SJCRH30 (cell line): ENCODE measurements at regions not wholly inside any gene's neighbourhood (a gene's known extent, or its start where the extent isn't known, plus 50 kb on each side); places are given as distances from the start of the nearest gene placed in this dataset.
A peak's percentile ranks its signal among the peaks of the same experiment; 100 is the strongest.
"Not testable (repeated sequence)": the region's sequence is repeated elsewhere in the genome, so short reads cannot be mapped to it uniquely, and the experiment has no call there.

Experiments
- DNase-seq, 2 experiments: peaks; one replicate each; pipeline ENCODE4 v3.0.0-alpha.2; 2015 to 2020
- H3K27ac ChIP-seq: fragments of 250-450 bp; sonication (Bioruptor Pico); 2 replicates; pipeline ENCODE4 v1.5.1; 2020; ENCODE audit warnings: mild to moderate bottlenecking, moderate library complexity
- H3K27me3 ChIP-seq: fragments of 250-450 bp; sonication (Bioruptor Pico); 2 replicates; pipeline ENCODE4 v1.5.1; 2020; ENCODE audit warnings: mild to moderate bottlenecking, moderate library complexity
- H3K36me3 ChIP-seq: fragments of 250-450 bp; sonication (Bioruptor Pico); 2 replicates; pipeline ENCODE4 v1.5.1; 2020; ENCODE audit warnings: mild to moderate bottlenecking, moderate library complexity
- H3K4me1 ChIP-seq: fragments of 250-450 bp; sonication (Bioruptor Pico); 2 replicates; pipeline ENCODE4 v1.5.1; 2020; ENCODE audit warnings: mild to moderate bottlenecking, moderate library complexity
- H3K4me3 ChIP-seq: fragments of 250-450 bp; sonication (Bioruptor Pico); 2 replicates; pipeline ENCODE4 v1.5.1; 2020; ENCODE audit warnings: mild to moderate bottlenecking, moderate library complexity
- H3K9me3 ChIP-seq: fragments of 250-450 bp; sonication (Bioruptor Pico); replicated peaks from 2 replicates; pipeline ENCODE4 v1.5.1; 2020; ENCODE audit warnings: mild to moderate bottlenecking, moderate library complexity

GRCh38 chr5:84885485-84886258 lies 501.0 kb upstream of the EDIL3 start:
- no peaks in the 10 kb centered on the region for H3K9me3 ChIP-seq
- H3K36me3 ChIP-seq = no peaks in the 10 kb centered on the region
- no peaks in the 10 kb centered on the region for H3K4me1 ChIP-seq
- H3K27ac ChIP-seq = no peak overlapping the region
- DNase-seq = no peak
- H3K4me3 ChIP-seq = no peak overlapping the region
- no peaks in the 10 kb centered on the region for H3K27me3 ChIP-seq

GRCh38 chr5:84881737-84882136 lies 497.1 kb upstream of the EDIL3 start:
- Histone ChIP-seq H3K4me3 (no peak overlapping the region), H3K36me3 (no peaks in the 10 kb centered on the region), H3K27me3 (no peaks in the 10 kb centered on the region), H3K4me1 (no peaks in the 10 kb centered on the region), H3K27ac (no peak overlapping the region), H3K9me3 (no peaks in the 10 kb centered on the region)
- DNase-seq = no peak

- no peaks in the 10 kb centered on the region for H3K9me3 ChIP-seq
- H3K27ac ChIP-seq = no peak overlapping the region
- no peaks in the 10 kb centered on the region for H3K36me3 ChIP-seq
- H3K27me3 ChIP-seq = no peaks in the 10 kb centered on the region
- no peaks in the 10 kb centered on the region for H3K4me1 ChIP-seq
- no peak for DNase-seq
- no peak overlapping the region for H3K4me3 ChIP-seq
Observed at GRCh38 chr5:84874196-84874595, 489.5 kb upstream of the EDIL3 start.

- no peak for DNase-seq
- H3K4me1 ChIP-seq = no peaks in the 10 kb centered on the region
Observed at GRCh38 chr5:84872768-84873167, 488.1 kb upstream of the EDIL3 start.

GRCh38 chr5:84870369-84870768 lies 485.7 kb upstream of the EDIL3 start:
- no peak overlapping the region for H3K27ac ChIP-seq
- H3K36me3 ChIP-seq = no peaks in the 10 kb centered on the region
- no peaks in the 10 kb centered on the region for H3K4me1 ChIP-seq
- no peaks in the 10 kb centered on the region for H3K27me3 ChIP-seq
- H3K4me3 ChIP-seq = no peak overlapping the region
- H3K9me3 ChIP-seq = no peaks in the 10 kb centered on the region
- no peak for DNase-seq

More at GRCh38 chr5:84872768-84873167, 488.1 kb upstream of the EDIL3 start:
- Histone ChIP-seq H3K9me3 (no peaks in the 10 kb centered on the region), H3K36me3 (no peaks in the 10 kb centered on the region), H3K27ac (no peak overlapping the region), H3K4me3 (no peak overlapping the region), H3K27me3 (no peaks in the 10 kb centered on the region)

GRCh38 chr5:84869675-84870074 lies 485.0 kb upstream of the EDIL3 start:
- peak in 1 of 2 experiments; percentile 9 for DNase-seq
- Histone ChIP-seq H3K27me3 (no peaks in the 10 kb centered on the region), H3K36me3 (no peaks in the 10 kb centered on the region), H3K27ac (no peak overlapping the region), H3K4me3 (no peak overlapping the region), H3K4me1 (no peaks in the 10 kb centered on the region), H3K9me3 (no peaks in the 10 kb centered on the region)

GRCh38 chr5:84863936-84864335 lies 479.3 kb upstream of the EDIL3 start:
- H3K27me3 ChIP-seq, H3K4me1 ChIP-seq, H3K4me3 ChIP-seq, H3K27ac ChIP-seq, DNase-seq, H3K36me3 ChIP-seq, H3K9me3 ChIP-seq: not testable (repeated sequence)

GRCh38 chr5:84863020-84863419 lies 478.3 kb upstream of the EDIL3 start:
- H3K4me3 ChIP-seq = no peak overlapping the region
- no peak overlapping the region for H3K27ac ChIP-seq
- H3K9me3 ChIP-seq = no peaks in the 10 kb centered on the region
- no peak for DNase-seq
- no peaks in the 10 kb centered on the region for H3K4me1 ChIP-seq
- no peaks in the 10 kb centered on the region for H3K27me3 ChIP-seq
- no peaks in the 10 kb centered on the region for H3K36me3 ChIP-seq

GRCh38 chr5:84862132-84862531 lies 477.5 kb upstream of the EDIL3 start:
- no peak for DNase-seq
- Histone ChIP-seq H3K4me3 (no peak overlapping the region), H3K27me3 (no peaks in the 10 kb centered on the region), H3K4me1 (no peaks in the 10 kb centered on the region), H3K27ac (no peak overlapping the region), H3K9me3 (no peaks in the 10 kb centered on the region), H3K36me3 (no peaks in the 10 kb centered on the region)

GRCh38 chr5:84861306-84861705 lies 476.6 kb upstream of the EDIL3 start:
- Histone ChIP-seq H3K27ac (no peak overlapping the region), H3K4me3 (no peak overlapping the region), H3K27me3 (no peaks in the 10 kb centered on the region), H3K4me1 (no peaks in the 10 kb centered on the region), H3K36me3 (no peaks in the 10 kb centered on the region), H3K9me3 (no peaks in the 10 kb centered on the region)
- no peak for DNase-seq

GRCh38 chr5:84859056-84859455 lies 474.4 kb upstream of the EDIL3 start:
- no peaks in the 10 kb centered on the region for H3K27me3 ChIP-seq
- no peak overlapping the region for H3K27ac ChIP-seq
- no peak overlapping the region for H3K4me3 ChIP-seq
- H3K36me3 ChIP-seq = no peaks in the 10 kb centered on the region
- no peak for DNase-seq
- H3K9me3 ChIP-seq = no peaks in the 10 kb centered on the region
- H3K4me1 ChIP-seq = no peaks in the 10 kb centered on the region

- no peaks in the 10 kb centered on the region for H3K36me3 ChIP-seq
- 0 out of 2 replicates have a peak, but pooled peaks cover 4% of the 10 kb centered on the region for H3K9me3 ChIP-seq
- DNase-seq = no peak
- no peak overlapping the region for H3K4me3 ChIP-seq
- H3K4me1 ChIP-seq = no peaks in the 10 kb centered on the region
- no peaks in the 10 kb centered on the region for H3K27me3 ChIP-seq
- no peak overlapping the region for H3K27ac ChIP-seq
Observed at GRCh38 chr5:84831701-84832100, 447.0 kb upstream of the EDIL3 start.

- H3K4me1 ChIP-seq = no peaks in the 10 kb centered on the region
- H3K4me3 ChIP-seq = no peak overlapping the region
- H3K36me3 ChIP-seq = no peaks in the 10 kb centered on the region
- DNase-seq = no peak
- no peaks in the 10 kb centered on the region for H3K27me3 ChIP-seq
- H3K27ac ChIP-seq = no peak overlapping the region
- H3K9me3 ChIP-seq = 0 out of 2 replicates have a peak, but pooled peaks cover 4% of the 10 kb centered on the region
Observed at GRCh38 chr5:84830265-84830664, 445.6 kb upstream of the EDIL3 start.

- no peaks in the 10 kb centered on the region for H3K27me3 ChIP-seq
- no peaks in the 10 kb centered on the region for H3K4me1 ChIP-seq
- no peaks in the 10 kb centered on the region for H3K36me3 ChIP-seq
- no peak overlapping the region for H3K4me3 ChIP-seq
- no peak for DNase-seq
- 0 out of 2 replicates have a peak, but pooled peaks cover 3% of the 10 kb centered on the region for H3K9me3 ChIP-seq
- H3K27ac ChIP-seq = no peak overlapping the region
Observed at GRCh38 chr5:84825606-84826005, 440.9 kb upstream of the EDIL3 start.

- Histone ChIP-seq H3K9me3 (0 out of 2 replicates have a peak, but pooled peaks cover 2% of the 10 kb centered on the region), H3K4me1 (no peaks in the 10 kb centered on the region), H3K4me3 (no peak overlapping the region), H3K27me3 (no peaks in the 10 kb centered on the region), H3K27ac (no peak overlapping the region), H3K36me3 (no peaks in the 10 kb centered on the region)
- peak in 1 of 2 experiments; percentile 6 for DNase-seq
Observed at GRCh38 chr5:84821924-84822323, 437.2 kb upstream of the EDIL3 start.

GRCh38 chr5:84817953-84818352 lies 433.3 kb upstream of the EDIL3 start:
- Histone ChIP-seq H3K9me3 (no peaks in the 10 kb centered on the region), H3K27me3 (no peaks in the 10 kb centered on the region), H3K4me3 (no peak overlapping the region), H3K36me3 (no peaks in the 10 kb centered on the region), H3K4me1 (no peaks in the 10 kb centered on the region), H3K27ac (no peak overlapping the region)
- DNase-seq = no peak
